Pancreas (tissue), 10 donors: ENCODE measurements at regions not wholly inside any gene's neighbourhood (a gene's known extent, or its start where the extent isn't known, plus 50 kb on each side); places are given as distances from the start of the nearest gene placed in this dataset.
A peak's percentile ranks its signal among the peaks of the same experiment; 100 is the strongest.

ENCODE experiments used
- ATAC-seq, 4 donors: fragments of 200-7000 bp; cut with Tn5 transposase; one replicate each; pipeline versions ENCODE4 v1.8.0 to v1.9.1; 2020; ENCODE audit warnings: mild to moderate bottlenecking in 4 of 4, moderate library complexity in 4 of 4
- DNase-seq, 6 donors: peaks; one replicate each; pipeline ENCODE4 v3.0.0-alpha.2; 2020
- FAIRE-seq: peaks from 2 replicates; lab custom pipeline; 2012; peaks lifted over from hg19 to GRCh38; lab: Jason Lieb, UNC
- H3K27ac ChIP-seq, 4 donors: fragments of 200-600 bp; sonication (generic); 1 replicate in 3 of 4; 2 replicates in 1 of 4; pipeline versions ENCODE4 v1.5.0 to v1.8.0; 2020
- H3K27me3 ChIP-seq, 4 donors: fragments of 200-600 bp; one replicate each; pipeline ENCODE4 v1.8.0; 2021
- H3K36me3 ChIP-seq, 3 donors: fragments of 200-600 bp; sonication (generic) in 1 of 3; one replicate each; pipeline versions ENCODE4 v1.5.0 to v1.8.0; 2020 to 2021
- H3K4me1 ChIP-seq, 3 donors: fragments of 200-600 bp; one replicate each; pipeline ENCODE4 v1.8.0; 2021
- H3K4me3 ChIP-seq, 4 donors: fragments of 200-600 bp; sonication (generic) in 2 of 4; one replicate each; pipeline versions ENCODE4 v1.5.0 to v1.8.0; 2020 to 2021
- H3K9me3 ChIP-seq, 4 donors: fragments of 200-600 bp; one replicate each; pipeline ENCODE4 v1.8.0; 2021
- CTCF ChIP-seq, 4 donors: fragments of 200-600 bp; sonication (generic) in 3 of 4; IDR thresholded peaks; one replicate each; pipeline versions ENCODE4 v1.5.0 to v1.8.0; 2021; ENCODE audit warnings: antibody characterized with exemption in 4 of 4
- WGBS, 2 donors: extraction: QIAGEN DNeasy Blood & Tissue Kit; methylation state at CpG; one replicate each; pipeline ENCODE4 v1.1.7; 2013; 5-methylcytosine and 5-hydroxymethylcytosine counted together
- intact Hi-C, 3 donors: fragments of 100-400 bp; cut with DNase I; formaldehyde crosslinking; loops; one replicate each; pipeline versions ENCODE4 v1.11.1 to v1.14.2; 2022
- donor health status: healthy with polysubstance abuse.
- donor health status: DM: no; HTN: no; CAD: no; lungs with moderate emphysema.
- donor health status: DM: no; HTN: no; CAD: no.
- donor health status: control.
- donor health status: control.
- donor health status: Bipolar disorder and iron deficiency.
- donor health status: DM: yes; HTN: yes; CAD: no.
- donor health status: DM: no; HTN: no; CAD: no.
- donor health status: DM: no; HTN: no; CAD: no.
- donor health status: DM: yes; HTN: yes; CAD: no.

GRCh38 chr12:92437452-92437851 is 265.3 kb upstream of the PLEKHG7 start:
- intact Hi-C loops = no loop called here
- H3K27me3 ChIP-seq = no peaks in the 10 kb centered on the region
- H3K4me3 ChIP-seq = no peak overlapping the region
- ATAC-seq = no peak
- no peak for TF ChIP-seq CTCF (IDR thresholded peaks at IDR 0.05)
- H3K9me3 ChIP-seq = no peaks in the 10 kb centered on the region
- DNase-seq = no peak
- no peak for FAIRE-seq
- H3K4me1 ChIP-seq = no peaks in the 10 kb centered on the region
- no peaks in the 10 kb centered on the region for H3K36me3 ChIP-seq
- H3K27ac ChIP-seq = no peak overlapping the region
- WGBS, 2 donors = 78 to 80% methylated on average over 1 of the region's 1 CpG

DNA sequence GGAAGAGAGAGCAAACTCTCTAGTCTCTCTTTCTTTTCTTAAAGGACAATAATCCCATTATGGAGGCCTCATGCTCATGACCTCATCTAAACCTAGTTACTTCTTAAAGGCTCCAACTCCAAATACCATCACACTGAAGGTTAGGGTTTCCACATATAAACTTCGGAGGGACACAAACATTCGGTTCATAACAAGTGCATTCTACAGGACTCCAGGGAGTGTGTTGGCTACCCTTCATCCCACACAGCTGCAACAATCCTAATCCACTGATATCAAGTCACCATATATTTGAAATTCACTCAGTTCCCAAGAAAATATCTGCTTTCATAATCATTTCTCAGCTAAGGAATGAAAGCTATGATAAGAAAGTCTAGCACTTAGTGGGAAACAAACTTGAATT is 265.9 kb upstream of the PLEKHG7 start:
- FAIRE-seq (no peak), ATAC-seq (no peak), DNase-seq (no peak)
- H3K36me3 ChIP-seq = no peaks in the 10 kb centered on the region
- H3K4me3 ChIP-seq = no peak overlapping the region
- H3K27ac ChIP-seq = no peak overlapping the region
- no peaks in the 10 kb centered on the region for H3K4me1 ChIP-seq
- intact Hi-C loops = no loop called here
- no peaks in the 10 kb centered on the region for H3K27me3 ChIP-seq
- H3K9me3 ChIP-seq = no peaks in the 10 kb centered on the region
- TF ChIP-seq CTCF (IDR thresholded peaks at IDR 0.05) = no peak
- WGBS, 2 donors = 89 to 93% methylated on average over 2 of the region's 2 CpGs

DNA sequence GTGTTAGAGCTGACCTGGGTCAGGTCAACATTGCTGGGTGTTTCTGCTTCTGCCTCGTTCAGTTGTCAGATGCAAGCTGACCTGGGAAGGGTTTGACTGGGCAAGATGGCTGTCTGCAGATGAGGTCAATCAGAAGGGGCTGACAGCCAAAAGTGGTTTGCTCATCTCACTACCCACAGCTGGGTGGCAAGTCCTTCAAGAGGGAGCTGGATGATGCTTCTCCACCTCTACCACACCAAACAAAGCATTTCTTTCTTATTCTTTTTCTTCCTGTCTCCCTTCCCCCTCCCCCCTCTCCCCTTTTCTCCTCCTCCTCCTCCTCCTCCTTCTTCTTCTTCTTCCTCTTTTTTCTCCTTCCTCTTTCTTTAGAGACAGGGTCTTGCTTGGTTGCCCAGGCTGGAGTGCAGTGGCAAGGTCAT is 268.2 kb upstream of the PLEKHG7 start:
- intact Hi-C loops = no loop called here
- Histone ChIP-seq H3K27me3 (no peaks in the 10 kb centered on the region), H3K9me3 (no peaks in the 10 kb centered on the region), H3K4me1 (no peaks in the 10 kb centered on the region), H3K36me3 (no peaks in the 10 kb centered on the region), H3K4me3 (no peak overlapping the region), H3K27ac (no peak overlapping the region)
- ATAC-seq = no peak
- no peak for DNase-seq
- no peak for TF ChIP-seq CTCF (IDR thresholded peaks at IDR 0.05)
- WGBS, 2 donors = 76 to 78% methylated on average over 1 of the region's 1 CpG
- no peak for FAIRE-seq

DNA sequence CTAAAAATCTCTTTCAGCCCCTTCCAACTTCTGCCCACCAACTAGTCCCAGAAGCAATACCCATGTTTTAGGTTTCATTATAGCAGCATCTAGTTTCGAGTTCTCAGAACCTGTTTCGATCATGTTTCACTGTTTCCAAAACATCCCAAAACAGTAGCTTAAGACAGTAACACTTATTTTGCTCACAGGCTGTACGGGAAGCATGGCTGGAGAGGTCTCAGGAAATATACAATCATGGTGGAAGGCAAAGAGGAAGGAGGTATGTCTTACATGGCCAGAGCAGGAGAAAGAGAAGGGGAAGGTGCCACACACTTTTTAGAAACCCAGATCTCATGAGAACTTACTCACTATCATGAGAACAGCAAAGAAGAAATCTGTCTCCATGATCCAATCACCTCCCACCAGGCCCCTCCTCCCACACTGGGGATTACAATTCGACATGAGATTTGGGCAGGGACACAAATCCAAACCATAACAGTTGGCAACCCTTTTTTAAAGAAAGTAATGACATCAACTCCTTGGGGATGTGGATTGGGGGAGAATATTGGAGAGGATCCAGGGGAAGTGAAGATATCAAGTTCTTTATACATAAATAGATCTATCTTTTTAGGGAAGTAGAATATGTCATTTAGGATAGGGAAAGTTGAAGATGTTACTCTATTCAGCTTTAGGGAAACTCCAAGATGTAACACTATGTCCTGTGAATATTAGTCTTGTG is 269.9 kb upstream of the PLEKHG7 start:
- WGBS, 2 donors = 73 to 92% methylated on average over 4 of the region's 4 CpGs
- Histone ChIP-seq H3K9me3 (no peaks in the 10 kb centered on the region), H3K27ac (no peak overlapping the region), H3K4me1 (no peaks in the 10 kb centered on the region), H3K36me3 (no peaks in the 10 kb centered on the region), H3K27me3 (no peaks in the 10 kb centered on the region), H3K4me3 (no peak overlapping the region)
- ATAC-seq = no peak
- no peak for DNase-seq
- FAIRE-seq = no peak
- TF ChIP-seq CTCF (IDR thresholded peaks at IDR 0.05) = no peak
- intact Hi-C loops = no loop called here

DNA sequence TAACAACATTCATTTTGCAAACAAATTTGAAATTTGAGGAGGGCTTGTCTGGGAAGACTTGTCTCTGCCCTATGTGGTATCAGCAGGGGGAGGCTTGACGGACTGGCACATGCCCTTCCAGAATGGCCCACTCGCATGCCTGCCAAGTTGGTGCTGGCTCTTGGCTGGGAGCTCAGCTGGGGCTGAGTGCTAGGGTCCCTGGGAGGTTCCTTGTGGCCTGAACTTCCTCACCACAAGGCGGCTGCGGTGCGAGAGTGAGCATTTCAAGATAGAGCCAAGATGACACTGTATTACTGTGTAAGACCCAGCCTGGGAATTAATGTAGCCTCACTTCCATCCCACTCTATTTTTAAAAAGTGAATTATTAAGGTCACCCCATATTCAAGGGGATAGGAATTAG is 271.6 kb upstream of the PLEKHG7 start:
- intact Hi-C loops = no loop called here
- no peak for TF ChIP-seq CTCF (IDR thresholded peaks at IDR 0.05)

More for the DNA sequence above, 271.6 kb upstream of the PLEKHG7 start:
- 94 to 95% methylated on average over 5 of the region's 5 CpGs for whole genome bisulfite sequencing, 2 donors
- Histone ChIP-seq H3K4me1 (no peaks in the 10 kb centered on the region), H3K4me3 (no peak overlapping the region), H3K27ac (no peak overlapping the region), H3K36me3 (no peaks in the 10 kb centered on the region), H3K27me3 (no peaks in the 10 kb centered on the region), H3K9me3 (no peaks in the 10 kb centered on the region)
- FAIRE-seq (no peak), ATAC-seq (peak in 1 of 4 donors; percentile 48), DNase-seq (peak in 1 of 6 donors; percentile 36)
